BLaER1 treated with 17β-estradiol and CSF1 and Interleukin-3, amounts not matched to agents 10 nM and 100 nM (cell line): ENCODE measurements at regions not wholly inside any gene's neighbourhood (a gene's known extent, or its start where the extent isn't known, plus 50 kb on each side); places are given as distances from the start of the nearest gene placed in this dataset.

Source experiments
- H3K27ac ChIP-seq, 11 experiments: shearing (Covaris generic); formaldehyde crosslinking; 2 replicates each; pipeline ENCODE4 v1.8.1; 2022
- H3K27me3 ChIP-seq, 11 experiments: shearing (Covaris generic); formaldehyde crosslinking; 2 replicates each; pipeline ENCODE4 v1.8.1; 2022
- H3K36me3 ChIP-seq, 11 experiments: shearing (Covaris generic); formaldehyde crosslinking; 2 replicates each; pipeline ENCODE4 v1.8.1; 2022
- H3K4me1 ChIP-seq, 10 experiments: shearing (Covaris generic); formaldehyde crosslinking; 2 replicates each; pipeline ENCODE4 v1.8.1; 2022
- H3K4me2 ChIP-seq, 11 experiments: shearing (Covaris generic); formaldehyde crosslinking; 2 replicates each; pipeline ENCODE4 v1.8.1; 2022
- H3K4me3 ChIP-seq, 10 experiments: shearing (Covaris generic); formaldehyde crosslinking; 2 replicates each; pipeline ENCODE4 v1.8.1; 2022
- H3K9ac ChIP-seq, 11 experiments: shearing (Covaris generic); formaldehyde crosslinking; 2 replicates each; pipeline ENCODE4 v1.8.1; 2022
- H3K9me3 ChIP-seq, 11 experiments: shearing (Covaris generic); formaldehyde crosslinking; replicated peaks in 1 of 11; 2 replicates each; pipeline ENCODE4 v1.8.1; 2022
- H4K20me1 ChIP-seq, 11 experiments: shearing (Covaris generic); formaldehyde crosslinking; 2 replicates each; pipeline ENCODE4 v1.8.1; 2022
- Cebpa-rat ChIP-seq, 11 experiments: shearing (Covaris generic); IDR thresholded peaks; 2 replicates each; pipeline ENCODE4 v1.8.1; 2022

- TF ChIP-seq Cebpa-rat (IDR thresholded peaks at IDR 0.05), result no peak
- Histone ChIP-seq H4K20me1 (no peaks in the 10 kb centered on the region), H3K9ac (peak overlapping the region; percentile 89 to 98 (median 96)), H3K4me2 (peak overlapping the region; percentile 79 to 92 (median 85)), H3K27me3 (no peaks in the 10 kb centered on the region; a peak in 1 of 22 replicates), H3K9me3 (peaks cover 44 to 52% (median 50%) of the 10 kb centered on the region in 11 experiments), H3K27ac (peak overlapping the region; percentile 95 to 100 (median 99)), H3K4me3 (peak overlapping the region; percentile 53 to 74 (median 65)), H3K36me3 (no peaks in the 10 kb centered on the region), H3K4me1 (peaks cover 53 to 69% (median 67%) of the 10 kb centered on the region in 10 experiments)
Observed at GRCh38 chrX:40175511-40176350, 78.0 kb upstream of the BCOR start.

- H3K4me3 ChIP-seq, result peak overlapping the region; percentile 53 to 74 (median 65)
- peak overlapping the region; percentile 95 to 100 (median 99) for H3K27ac ChIP-seq
- H3K36me3 ChIP-seq, result no peaks in the 10 kb centered on the region
- H3K4me1 ChIP-seq, result peaks cover 60 to 69% (median 68%) of the 10 kb centered on the region in 10 experiments
- peaks cover 44 to 52% (median 50%) of the 10 kb centered on the region in 11 experiments for H3K9me3 ChIP-seq
- TF ChIP-seq Cebpa-rat (IDR thresholded peaks at IDR 0.05), result no peak
- peak overlapping the region; percentile 89 to 98 (median 96) for H3K9ac ChIP-seq
- H3K27me3 ChIP-seq, result no peaks in the 10 kb centered on the region; a peak in 1 of 22 replicates
- no peaks in the 10 kb centered on the region for H4K20me1 ChIP-seq
- peak overlapping the region; percentile 81 to 95 (median 90) for H3K4me2 ChIP-seq
Observed at GRCh38 chrX:40174854-40175510, 77.2 kb upstream of the BCOR start.

GRCh38 chrX:40174001-40174853, 76.5 kb upstream of the BCOR start:
- TF ChIP-seq Cebpa-rat (IDR thresholded peaks at IDR 0.05), result no peak
- Histone ChIP-seq H3K36me3 (no peaks in the 10 kb centered on the region), H4K20me1 (no peaks in the 10 kb centered on the region), H3K9me3 (peaks cover 44 to 55% (median 50%) of the 10 kb centered on the region in 11 experiments), H3K27me3 (no peaks in the 10 kb centered on the region; a peak in 1 of 22 replicates), H3K27ac (peak overlapping the region; percentile 95 to 100 (median 99)), H3K9ac (peak overlapping the region; percentile 89 to 98 (median 96)), H3K4me1 (peaks cover 56 to 68% (median 65%) of the 10 kb centered on the region in 10 experiments), H3K4me2 (peak overlapping the region; percentile 81 to 95 (median 90)), H3K4me3 (peak overlapping the region; percentile 37 to 74 (median 65))

DNA sequence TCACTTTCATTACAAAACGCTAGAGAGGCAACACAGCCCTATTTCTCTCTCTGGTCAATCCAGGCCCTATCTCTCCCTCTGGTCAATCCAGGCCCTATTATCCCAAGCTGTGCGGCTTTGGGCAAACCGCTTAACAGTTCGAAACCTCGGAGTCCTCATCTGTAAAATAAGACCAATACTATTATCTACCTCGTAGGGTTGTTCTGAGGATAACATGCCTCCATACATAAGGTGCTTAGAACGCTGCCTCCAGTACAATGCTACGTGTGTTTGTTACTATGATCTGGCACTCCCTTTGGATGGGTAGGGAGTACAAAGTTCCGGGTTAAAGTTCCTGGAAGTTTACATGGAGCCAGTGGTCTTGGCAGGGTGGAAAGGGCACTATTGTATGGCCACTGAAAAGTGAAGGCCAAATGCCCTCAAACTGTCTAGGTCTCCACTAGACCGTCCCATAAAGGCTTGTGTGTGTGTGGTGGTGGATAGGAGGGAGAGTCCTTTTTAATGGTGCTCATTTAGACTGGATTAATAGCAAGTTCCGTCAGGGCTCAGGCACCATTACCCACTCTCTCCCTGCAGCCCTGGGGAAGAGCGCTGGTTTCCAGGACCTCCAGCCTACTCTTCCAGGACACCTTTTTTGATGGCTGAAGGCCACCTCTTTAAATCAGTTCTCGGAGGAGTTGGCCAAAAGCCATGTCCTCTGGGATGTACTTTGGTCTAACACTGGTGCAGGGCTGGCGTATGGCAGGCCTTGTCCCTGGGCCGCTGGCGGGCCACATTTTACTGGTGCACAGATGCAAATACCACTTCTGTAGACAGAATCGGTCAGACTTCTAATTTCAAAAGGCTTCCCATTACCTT, 75.6 kb upstream of the BCOR start:
- Histone ChIP-seq H3K4me1 (peaks cover 55 to 67% (median 63%) of the 10 kb centered on the region in 10 experiments), H4K20me1 (no peaks in the 10 kb centered on the region), H3K4me2 (peak overlapping the region; percentile 81 to 95 (median 90)), H3K9me3 (peaks cover 44 to 56% (median 50%) of the 10 kb centered on the region in 11 experiments), H3K27ac (peak overlapping the region; percentile 95 to 100 (median 99); a peak in 21 of 22 replicates), H3K9ac (peak overlapping the region; percentile 89 to 98 (median 96); a peak in 20 of 22 replicates), H3K36me3 (no peaks in the 10 kb centered on the region), H3K27me3 (no peaks in the 10 kb centered on the region; a peak in 1 of 22 replicates), H3K4me3 (peak overlapping the region; percentile 42 to 74 (median 65); a peak in 19 of 20 replicates)
- no peak for TF ChIP-seq Cebpa-rat (IDR thresholded peaks at IDR 0.05)

DNA sequence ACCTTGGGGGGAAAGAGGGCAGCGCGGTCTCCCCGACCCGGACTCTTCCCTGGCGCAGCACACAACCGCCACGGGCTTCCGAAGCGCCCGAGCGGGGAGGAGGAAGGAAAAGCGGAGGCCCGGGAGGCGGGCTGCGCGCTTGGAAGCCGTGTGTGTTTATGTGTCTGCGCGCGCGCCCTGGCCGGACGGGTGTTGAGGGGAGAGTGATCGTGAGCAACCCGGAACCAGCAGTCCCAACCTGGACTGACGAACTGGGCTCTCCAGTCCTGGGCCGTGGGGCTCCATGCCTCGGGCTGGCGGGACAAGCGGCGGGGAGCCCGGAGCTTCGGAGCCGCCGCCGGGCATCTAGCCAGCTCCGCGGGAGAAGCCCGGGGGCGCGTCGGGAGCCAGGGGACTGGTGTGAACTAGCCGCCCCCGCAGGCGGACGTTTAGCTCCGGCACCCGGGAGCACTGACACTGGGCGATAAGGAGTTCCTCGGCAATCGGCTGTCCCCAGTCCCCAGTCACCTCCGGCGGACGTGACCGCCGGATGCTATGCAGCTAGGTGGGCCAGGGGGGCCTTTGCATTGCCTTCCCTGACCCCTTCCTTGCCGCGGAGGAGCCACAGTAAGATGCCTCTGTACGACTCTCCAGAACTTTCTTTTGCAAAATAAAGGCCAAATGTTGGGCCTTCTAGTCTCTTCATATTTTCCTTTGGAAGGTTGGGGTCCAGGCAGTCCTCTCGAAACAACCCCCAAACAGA, 74.8 kb upstream of the BCOR start:
- H3K4me3 ChIP-seq, result peak overlapping the region; percentile 42 to 74 (median 65)
- peak overlapping the region; percentile 76 to 98 (median 96) for H3K9ac ChIP-seq
- peaks cover 54 to 67% (median 63%) of the 10 kb centered on the region in 10 experiments for H3K4me1 ChIP-seq
- TF ChIP-seq Cebpa-rat (IDR thresholded peaks at IDR 0.05), result no peak
- peaks cover 44 to 64% (median 54%) of the 10 kb centered on the region in 11 experiments for H3K9me3 ChIP-seq
- H3K4me2 ChIP-seq, result peak overlapping the region; percentile 81 to 95 (median 90)
- no peaks in the 10 kb centered on the region for H3K36me3 ChIP-seq
- H4K20me1 ChIP-seq, result no peaks in the 10 kb centered on the region
- H3K27me3 ChIP-seq, result peaks cover 0 to 3% (median 0%) of the 10 kb centered on the region in 11 experiments; a peak in 1 of 22 replicates
- peak overlapping the region; percentile 67 to 100 (median 99) for H3K27ac ChIP-seq

- Histone ChIP-seq H3K36me3 (no peaks in the 10 kb centered on the region), H3K4me3 (peak overlapping the region; percentile 42 to 74 (median 65)), H3K27me3 (peaks cover 0 to 5% (median 0%) of the 10 kb centered on the region in 11 experiments; a peak in 3 of 22 replicates), H3K9me3 (peaks cover 44 to 66% (median 54%) of the 10 kb centered on the region in 11 experiments), H3K4me2 (peak overlapping the region; percentile 81 to 95 (median 90)), H3K4me1 (peaks cover 57 to 69% (median 65%) of the 10 kb centered on the region in 10 experiments), H3K9ac (peak overlapping the region; percentile 76 to 98 (median 96)), H4K20me1 (no peaks in the 10 kb centered on the region), H3K27ac (peak overlapping the region; percentile 67 to 100 (median 99))
- peak in 3 of 11 experiments; percentile 6 to 35 (median 29); a peak in 2 of 22 replicates for TF ChIP-seq Cebpa-rat (IDR thresholded peaks at IDR 0.05)
Observed at GRCh38 chrX:40171513-40172400, 74.0 kb upstream of the BCOR start.
